Natural killer cell (primary cell): ENCODE measurements at regions not wholly inside any gene's neighbourhood (a gene's known extent, or its start where the extent isn't known, plus 50 kb on each side); places are given as distances from the start of the nearest gene placed in this dataset.

ENCODE experiments used
- ATAC-seq, 3 donors: fragments of 150-1000 bp in 2 of 3; fragments of 200-7000 bp in 1 of 3; cut with Tn5 transposase; 1 replicate in 1 of 3; 2 replicates in 2 of 3; pipeline ENCODE4 v1.10.0; 2021; ENCODE audit warnings: mild to moderate bottlenecking in 2 of 3, moderate library complexity in 2 of 3
- DNase-seq, 2 donors: peaks; one replicate each; pipeline versions ENCODE4 v3.0.0 to v3.0.0-alpha.2; 2013 to 2021; ENCODE audit warnings: mixed read lengths in 1 of 2
- H3K27ac ChIP-seq: one replicate; pipeline ENCODE4 v1.5.1; 2013; ENCODE audit warnings: mild to moderate bottlenecking, low read length
- H3K27me3 ChIP-seq: one replicate; pipeline ENCODE4 v1.6.1; 2013; ENCODE audit warnings: low read length; ENCODE audit not compliant: control insufficient read depth, insufficient read depth
- H3K36me3 ChIP-seq: one replicate; pipeline ENCODE4 v1.6.1; 2013; ENCODE audit warnings: low read length; ENCODE audit not compliant: control insufficient read depth, insufficient read depth
- H3K4me1 ChIP-seq: one replicate; pipeline ENCODE4 v1.6.1; 2013; ENCODE audit warnings: low read length; ENCODE audit not compliant: control insufficient read depth, insufficient read depth
- H3K4me3 ChIP-seq: one replicate; pipeline ENCODE4 v1.5.1; 2013; ENCODE audit warnings: low read length
- H3K9me3 ChIP-seq: one replicate; pipeline ENCODE4 v1.6.1; 2013; ENCODE audit warnings: low read length; ENCODE audit not compliant: control insufficient read depth, insufficient read depth
- H3K27ac Mint-ChIP-seq, 2 donors: one replicate each; pipeline ENCODE4 v1.8.0; 2022; ENCODE audit warnings: mild to moderate bottlenecking in 2 of 2, mixed read lengths in 2 of 2, moderate library complexity in 1 of 2
- H3K27me3 Mint-ChIP-seq, 2 donors: one replicate each; pipeline ENCODE4 v1.8.0; 2022; ENCODE audit warnings: low read depth in 2 of 2, mixed read lengths in 2 of 2
- H3K36me3 Mint-ChIP-seq: one replicate; pipeline ENCODE4 v1.8.0; 2022; ENCODE audit warnings: mixed read lengths
- H3K4me1 Mint-ChIP-seq, 2 donors: one replicate each; pipeline ENCODE4 v1.8.0; 2022; ENCODE audit warnings: mixed read lengths in 2 of 2
- H3K4me3 Mint-ChIP-seq: one replicate; pipeline ENCODE4 v1.8.0; 2022; ENCODE audit warnings: mild to moderate bottlenecking, moderate library complexity, mixed read lengths
- H3K9me3 Mint-ChIP-seq, 2 donors: one replicate each; pipeline ENCODE4 v1.8.0; 2022; ENCODE audit warnings: mixed read lengths in 2 of 2
- CTCF ChIP-seq: fragments of 200-600 bp; IDR thresholded peaks from one replicate; pipeline ENCODE4 v1.8.0; 2022; ENCODE audit warnings: antibody characterized with exemption
- WGBS: methylation state at CpG from one replicate; pipeline ENCODE4 v1.1.7; 2013; ENCODE audit warnings: missing lambda C conversion rate; ENCODE audit not compliant: insufficient coverage; 5-methylcytosine and 5-hydroxymethylcytosine counted together
- intact Hi-C: fragments of 100-400 bp; cut with micrococcal nuclease; formaldehyde crosslinking; loops from one replicate; pipeline ENCODE4 v1.14.2; 2022

GRCh38 chr4:13180701-13181100 is 303.4 kb downstream of the RAB28 start:
- intact Hi-C loops, result no loop called here

GRCh38 chr4:13178621-13179020 is 305.5 kb downstream of the RAB28 start:
- WGBS, result 70% methylated on average over 1 of the region's 1 CpG
- Histone ChIP-seq H3K27ac (no peak overlapping the region), H3K27me3 (no peaks in the 10 kb centered on the region), H3K4me3 (no peak overlapping the region), H3K36me3 (no peaks in the 10 kb centered on the region), H3K9me3 (peaks cover 8% of the 10 kb centered on the region), H3K4me1 (no peaks in the 10 kb centered on the region)
- Mint-ChIP-seq H3K4me3 (no peak overlapping the region), H3K4me1 (no peaks in the 10 kb centered on the region), H3K36me3 (peaks cover 8% of the 10 kb centered on the region), H3K27ac (no peak overlapping the region), H3K27me3 (no peaks in the 10 kb centered on the region), H3K9me3 (peaks cover 6 to 12% of the 10 kb centered on the region in 2 donors)
- intact Hi-C loops, result no loop called here
- ATAC-seq, result no peak
- no peak for DNase-seq
- TF ChIP-seq CTCF, result no peak

More at GRCh38 chr4:13180701-13181100, 303.4 kb downstream of the RAB28 start:
- Histone ChIP-seq H3K36me3 (no peaks in the 10 kb centered on the region), H3K9me3 (peaks cover 8% of the 10 kb centered on the region), H3K27ac (no peak overlapping the region), H3K27me3 (no peaks in the 10 kb centered on the region), H3K4me1 (no peaks in the 10 kb centered on the region), H3K4me3 (no peak overlapping the region)
- DNase-seq, result no peak
- H3K27ac Mint-ChIP-seq, result no peak overlapping the region
- no peak for ATAC-seq
- peaks cover 8% of the 10 kb centered on the region for H3K36me3 Mint-ChIP-seq
- no peak overlapping the region for H3K4me3 Mint-ChIP-seq
- H3K9me3 Mint-ChIP-seq, result peaks cover 5 to 8% of the 10 kb centered on the region in 2 donors
- no peak for TF ChIP-seq CTCF
- H3K4me1 Mint-ChIP-seq, result no peaks in the 10 kb centered on the region
- H3K27me3 Mint-ChIP-seq, result no peaks in the 10 kb centered on the region

GRCh38 chr4:13176741-13177142 is 307.4 kb downstream of the RAB28 start:
- no peak for ATAC-seq
- H3K9me3 Mint-ChIP-seq, result peaks cover 4 to 12% of the 10 kb centered on the region in 2 donors
- intact Hi-C loops, result no loop called here

More at GRCh38 chr4:13176741-13177142, 307.4 kb downstream of the RAB28 start:
- DNase-seq, result no peak
- Mint-ChIP-seq H3K4me3 (no peak overlapping the region), H3K27me3 (no peaks in the 10 kb centered on the region), H3K36me3 (peaks cover 8% of the 10 kb centered on the region), H3K4me1 (no peaks in the 10 kb centered on the region), H3K27ac (no peak overlapping the region)
- peaks cover 8% of the 10 kb centered on the region for H3K9me3 ChIP-seq
- H3K4me3 ChIP-seq, result no peak overlapping the region
- H3K4me1 ChIP-seq, result no peaks in the 10 kb centered on the region
- no peaks in the 10 kb centered on the region for H3K36me3 ChIP-seq
- WGBS, result 59% methylated on average over 5 of the region's 5 CpGs
- no peak for TF ChIP-seq CTCF
- no peak overlapping the region for H3K27ac ChIP-seq
- no peaks in the 10 kb centered on the region for H3K27me3 ChIP-seq
